OCI-M1 (cell line): ENCODE measurements at regions not wholly inside any gene's neighbourhood (a gene's known extent, or its start where the extent isn't known, plus 50 kb on each side); places are given as distances from the start of the nearest gene placed in this dataset.
A peak's percentile ranks its signal among the peaks of the same experiment; 100 is the strongest.
"Not testable (repeated sequence)": the region's sequence is repeated elsewhere in the genome, so short reads cannot be mapped to it uniquely, and the experiment has no call there.

Experiments used
- DNase-seq: peaks from one replicate; lab custom pipeline; 2025; lab: John Stamatoyannopoulos, UW

GRCh38 chr5:44252545-44252944 is 136.7 kb downstream of the FGF10 start:
- DNase-seq, result no peak

DNA sequence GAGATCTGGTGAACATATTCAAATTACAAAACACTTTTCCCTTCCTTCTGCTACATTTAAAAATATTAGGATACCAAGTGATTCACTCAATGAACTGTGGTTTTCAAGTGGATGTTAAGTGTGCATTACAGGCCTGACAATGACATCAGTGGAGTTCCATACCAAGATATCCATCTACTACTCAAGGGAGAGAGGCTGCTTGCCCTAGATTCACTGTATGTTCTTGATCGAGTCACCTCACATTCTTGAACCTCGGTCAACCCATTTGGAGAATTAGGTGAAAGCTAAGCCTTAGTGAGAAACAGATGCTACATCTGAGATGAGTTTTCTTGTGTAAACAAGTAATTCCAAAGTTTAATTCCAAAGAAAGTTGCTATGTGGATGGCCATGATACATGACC is 142.2 kb downstream of the FGF10 start:
- no peak for DNase-seq

DNA sequence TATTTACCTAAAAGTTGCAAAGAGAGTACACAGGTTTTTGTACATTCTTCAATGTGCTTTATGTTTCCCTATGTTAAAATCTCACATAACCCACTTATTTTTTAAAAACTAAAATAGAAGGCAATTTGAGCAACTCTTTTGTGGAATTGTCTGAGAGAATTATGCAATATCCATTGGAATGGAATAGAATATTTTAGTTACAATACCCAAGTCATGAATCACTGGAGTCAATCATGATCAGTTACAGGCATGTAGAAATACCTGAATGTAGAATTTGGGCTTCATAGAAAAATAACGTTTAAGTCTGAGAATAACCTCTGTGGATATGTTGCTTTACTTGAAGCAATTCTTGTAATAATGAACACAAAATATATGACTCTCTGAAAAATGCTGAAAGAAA is 143.3 kb downstream of the FGF10 start:
- DNase-seq, result no peak

- DNase-seq, result no peak
Observed at GRCh38 chr5:44242791-44243190, 146.4 kb downstream of the FGF10 start.

- DNase-seq, result no peak
Observed at GRCh38 chr5:44236040-44236439, 153.2 kb downstream of the FGF10 start.

DNA sequence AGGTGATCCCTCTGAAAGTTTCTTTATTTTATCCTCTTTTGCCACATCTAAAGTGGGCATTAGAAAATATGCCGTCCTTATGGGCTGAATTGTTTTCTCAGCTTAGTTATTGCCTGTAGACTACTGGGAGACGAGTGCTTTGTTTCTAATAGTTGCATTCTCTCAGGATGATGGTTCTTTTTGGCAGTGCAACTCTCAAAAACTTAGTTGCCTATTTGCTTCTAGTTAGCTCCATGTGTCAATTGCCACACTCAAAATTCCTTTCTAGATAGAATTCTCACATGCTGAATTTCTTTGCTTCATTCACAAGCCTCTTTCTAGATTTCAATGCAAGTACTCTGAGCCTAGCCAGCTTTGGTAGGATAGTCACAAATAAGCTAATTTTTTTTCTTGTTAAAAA is 155.5 kb downstream of the FGF10 start:
- DNase-seq, result no peak

DNA sequence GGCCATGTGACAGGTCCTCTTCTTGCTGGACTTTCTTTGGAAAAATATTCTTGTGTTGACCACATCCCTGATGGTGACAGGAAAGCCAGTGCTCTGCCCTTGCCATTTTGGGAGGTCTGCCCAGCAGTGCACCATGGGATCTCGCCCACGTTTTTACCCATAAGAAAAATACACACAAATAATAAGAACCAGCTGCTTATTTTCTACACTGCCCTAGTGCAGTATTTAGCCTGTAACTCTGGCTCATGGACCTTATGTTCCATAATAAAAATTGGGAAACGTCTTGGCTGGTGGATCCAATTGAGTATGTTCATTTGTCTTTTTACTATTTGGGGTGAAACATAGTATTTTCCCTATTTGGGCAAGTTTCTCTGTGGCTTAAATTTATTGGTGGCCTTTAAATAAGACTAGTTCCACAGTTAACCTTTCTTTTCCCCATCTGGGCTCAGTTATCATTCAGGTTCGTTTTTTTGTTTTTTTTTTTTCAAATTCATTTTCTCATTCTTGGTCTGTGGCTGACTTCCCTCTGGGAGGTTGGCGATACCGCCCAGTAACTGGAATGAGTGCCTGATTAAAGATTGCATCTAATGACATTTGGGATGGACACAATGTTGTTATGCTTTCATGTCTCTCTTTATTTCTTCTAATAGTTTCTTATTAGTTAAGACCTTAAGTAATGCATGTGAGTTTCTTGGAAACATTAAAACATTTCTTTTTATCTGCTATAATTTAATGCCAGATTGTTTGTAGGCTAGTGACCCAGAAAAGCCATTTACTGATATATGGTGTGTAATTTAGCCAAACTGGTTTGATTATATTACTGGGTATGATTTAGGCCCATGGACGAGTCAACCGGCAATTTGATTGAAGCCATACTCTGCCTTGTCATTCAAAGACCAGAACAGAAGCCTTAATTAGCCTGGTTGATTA is 163.7 kb downstream of the FGF10 start:
- no peak for DNase-seq

DNA sequence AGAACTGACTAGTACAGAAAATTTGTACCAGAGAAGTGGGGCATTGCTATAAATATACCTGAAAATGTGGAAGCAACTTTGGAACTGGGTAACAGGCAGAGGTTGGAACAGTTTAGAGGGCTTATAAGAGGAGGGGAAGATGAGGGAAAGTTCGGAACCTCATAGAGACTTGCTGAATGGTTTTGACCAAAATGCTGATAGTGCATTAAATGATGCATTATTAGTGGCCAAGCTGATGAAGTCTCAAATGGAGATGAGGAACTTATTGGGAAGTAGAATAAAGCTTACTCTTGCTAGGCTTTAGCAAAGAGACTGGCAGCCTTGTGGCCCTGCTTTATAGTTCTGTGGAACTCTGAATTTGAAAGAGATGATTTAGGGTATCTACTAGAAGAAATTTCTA is 189.8 kb downstream of the FGF10 start:
- no peak for DNase-seq

DNA sequence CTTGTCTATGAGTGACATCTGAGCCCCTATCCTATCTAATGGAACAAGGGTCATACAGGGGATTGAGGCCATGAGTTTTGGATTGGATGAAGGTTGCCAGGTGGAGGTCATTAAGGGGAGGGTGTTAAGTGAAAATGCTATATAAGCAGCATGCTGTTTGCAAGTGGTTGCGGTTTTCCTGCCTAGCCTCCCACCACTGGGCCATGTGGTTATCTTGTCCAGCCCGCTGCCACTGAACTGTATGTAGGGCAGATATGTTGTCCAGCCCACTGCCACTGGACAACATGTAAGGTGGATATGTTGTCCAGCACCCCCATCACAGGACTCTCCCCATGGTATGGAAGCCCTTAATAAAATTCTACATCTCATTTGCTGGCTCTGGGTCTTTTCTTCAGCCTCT is 200.0 kb downstream of the FGF10 start:
- peak; percentile 50 for DNase-seq

DNA sequence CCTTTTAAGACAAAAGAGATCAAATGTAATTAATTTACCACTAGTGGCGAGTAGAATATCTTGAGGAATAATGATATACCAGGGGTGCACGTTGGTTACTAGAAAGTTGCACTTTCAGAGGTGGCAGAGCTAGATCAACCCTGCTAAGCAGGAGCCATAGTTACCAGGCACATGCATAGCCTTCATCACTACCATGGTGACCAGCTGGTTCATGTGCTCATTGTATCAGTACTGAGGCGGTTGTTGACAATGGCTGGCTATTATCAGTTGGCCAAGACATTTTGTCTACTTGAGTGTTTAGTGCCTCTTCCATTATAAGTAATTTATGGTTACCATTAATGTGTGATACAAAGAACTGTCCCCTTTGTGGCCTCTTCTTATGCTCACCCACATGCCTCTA is 201.2 kb downstream of the FGF10 start:
- no peak for DNase-seq

DNA sequence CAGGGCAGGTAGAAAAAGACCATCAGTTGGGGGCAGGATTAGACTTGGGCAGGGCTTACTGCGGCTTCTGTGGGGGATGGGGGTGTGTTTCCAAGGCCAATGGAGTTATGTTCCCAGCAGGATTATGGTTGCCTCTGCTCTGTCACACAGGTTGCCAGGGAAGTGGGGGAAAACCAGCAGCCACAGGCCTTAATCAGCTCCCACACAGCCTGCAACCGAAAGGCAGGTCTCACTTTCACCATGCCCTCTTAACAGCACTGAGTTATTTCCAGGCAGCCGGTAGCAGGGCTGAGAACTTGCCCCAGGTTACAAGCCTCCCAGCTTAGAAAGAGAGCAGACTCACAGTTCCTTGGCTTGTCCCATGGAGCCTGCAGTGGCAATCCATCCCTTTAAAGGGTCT is 205.5 kb downstream of the FGF10 start:
- DNase-seq, result peak; percentile 59

DNA sequence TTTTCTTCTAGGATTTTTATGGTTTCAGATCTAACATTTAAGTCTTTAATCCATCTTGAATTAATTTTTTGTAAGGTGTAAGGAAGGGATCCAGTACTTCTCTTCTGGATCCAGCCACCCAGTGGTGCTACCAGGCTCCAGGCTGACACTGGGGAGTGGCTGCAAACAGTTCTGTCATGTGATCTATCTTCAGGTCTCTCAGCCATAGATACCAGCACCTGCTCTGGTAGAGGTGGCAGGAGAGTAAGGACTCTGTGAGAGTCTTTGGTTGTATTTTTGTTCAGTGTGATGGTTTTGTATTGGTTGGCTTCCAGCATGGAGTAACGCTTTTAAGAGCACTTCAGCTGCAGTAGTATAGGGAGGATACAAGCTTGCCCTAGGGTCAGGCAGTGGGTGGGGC is 205.9 kb downstream of the FGF10 start:
- DNase-seq, result no peak

- DNase-seq, result peak; percentile 70
Observed at GRCh38 chr5:44178414-44178813, 210.8 kb downstream of the FGF10 start.

DNA sequence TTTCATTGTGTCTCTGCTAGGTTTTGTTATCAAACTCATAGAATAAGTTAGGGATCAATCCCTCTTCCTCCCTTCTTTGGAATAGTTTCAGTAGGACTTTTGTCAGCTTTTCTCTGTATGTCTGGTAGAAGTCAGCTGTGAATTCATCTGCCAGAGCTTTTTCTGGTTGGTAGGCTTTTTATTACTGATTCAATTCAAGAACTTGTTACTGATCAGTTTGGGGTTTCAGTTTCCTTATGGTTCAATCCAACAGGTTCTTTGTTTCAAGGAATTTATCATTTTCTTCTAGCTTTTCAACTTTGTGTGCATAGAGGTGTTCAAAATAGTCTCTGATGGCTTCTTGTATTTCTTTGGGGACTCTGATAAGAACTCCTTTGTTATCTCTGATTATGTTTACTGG is 221.7 kb downstream of the FGF10 start:
- no peak for DNase-seq

DNA sequence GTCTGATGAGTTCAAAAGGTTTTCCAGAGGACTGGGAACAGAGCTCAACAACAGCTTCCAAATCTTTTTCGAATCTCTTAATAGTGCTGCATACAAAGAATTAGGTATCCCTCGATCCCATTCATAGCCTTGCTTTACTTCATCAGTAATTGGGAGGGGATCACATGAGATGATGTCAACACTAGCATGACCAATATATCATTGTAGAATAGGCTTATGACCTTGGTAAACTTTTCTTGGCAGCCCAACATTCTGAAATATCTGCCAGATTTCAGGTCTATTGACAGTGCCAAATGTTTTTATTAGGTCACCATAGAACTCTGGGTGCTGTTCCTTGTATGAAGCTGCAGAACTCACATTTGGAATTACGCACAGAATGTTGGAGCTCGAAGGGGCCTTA is 228.9 kb downstream of the FGF10 start:
- DNase-seq, result no peak

DNA sequence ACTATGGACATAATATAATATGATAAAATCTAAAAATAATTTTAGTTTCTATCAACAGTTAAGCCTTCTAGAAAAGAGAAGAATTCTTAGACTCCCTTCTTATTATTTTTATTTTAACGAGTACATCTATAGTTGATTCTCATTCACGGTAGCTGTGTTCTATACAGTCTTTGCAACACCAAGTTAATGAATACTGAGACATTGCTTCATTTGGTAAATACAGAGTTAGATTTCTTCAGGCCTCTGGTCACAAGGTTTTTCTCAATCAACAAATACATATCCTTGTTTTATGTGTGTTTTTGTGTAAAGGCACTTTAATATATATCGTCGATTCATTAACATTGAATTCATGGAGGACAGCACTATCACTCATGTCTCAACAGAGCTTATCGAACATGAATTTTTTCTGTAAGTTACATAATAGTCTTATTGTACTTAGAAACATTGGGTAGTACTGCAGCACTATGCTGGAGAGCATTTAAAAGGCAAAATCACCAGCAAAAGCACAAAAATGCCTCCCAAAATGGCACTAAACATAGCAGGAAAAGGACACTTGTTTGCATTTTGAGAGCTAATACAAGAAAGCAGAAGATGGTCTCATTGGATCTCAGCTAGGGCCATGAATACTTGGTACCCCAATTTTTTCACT is 239.0 kb downstream of the FGF10 start:
- DNase-seq, result no peak

DNA sequence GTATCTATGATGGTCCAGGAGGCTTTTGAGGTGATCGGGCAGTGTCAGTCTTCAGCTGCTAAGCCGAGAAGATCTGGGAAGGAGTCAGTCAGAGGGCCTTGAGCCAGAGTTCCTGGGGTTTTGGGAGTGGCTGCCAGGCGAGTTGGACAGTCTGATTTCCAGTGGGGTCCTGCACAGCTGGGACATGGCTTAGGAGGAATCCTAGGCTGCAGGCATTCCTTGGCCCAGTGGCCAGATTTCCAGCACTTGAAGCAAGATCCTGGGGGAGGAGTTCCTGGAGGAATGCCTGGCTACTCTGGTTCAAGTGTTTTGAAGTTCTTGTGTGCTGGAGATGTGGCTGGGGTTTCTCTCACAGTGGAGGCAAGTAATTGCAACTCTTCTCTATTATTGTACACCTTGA is 271.3 kb downstream of the FGF10 start:
- not testable (repeated sequence) for DNase-seq

DNA sequence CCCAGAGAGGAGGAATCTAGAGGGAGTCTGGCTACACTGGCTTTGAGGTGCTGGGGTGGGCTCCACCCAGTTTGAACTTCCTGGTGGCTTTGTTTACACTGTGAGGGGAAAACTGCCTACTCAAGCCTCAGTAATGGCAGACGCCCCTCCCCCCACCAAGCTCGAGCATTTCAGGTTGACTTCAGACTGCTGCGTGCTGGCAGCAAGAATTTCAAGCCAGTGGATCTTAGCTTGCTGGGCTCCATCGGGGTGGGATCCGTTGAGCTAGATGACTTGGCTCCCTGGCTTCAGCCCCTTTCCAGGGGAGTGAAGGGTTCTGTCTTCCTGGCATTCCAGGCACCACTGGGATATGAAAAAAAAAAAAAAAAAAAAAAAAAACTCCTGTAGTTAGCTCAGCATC is 281.0 kb downstream of the FGF10 start:
- not testable (repeated sequence) for DNase-seq

DNA sequence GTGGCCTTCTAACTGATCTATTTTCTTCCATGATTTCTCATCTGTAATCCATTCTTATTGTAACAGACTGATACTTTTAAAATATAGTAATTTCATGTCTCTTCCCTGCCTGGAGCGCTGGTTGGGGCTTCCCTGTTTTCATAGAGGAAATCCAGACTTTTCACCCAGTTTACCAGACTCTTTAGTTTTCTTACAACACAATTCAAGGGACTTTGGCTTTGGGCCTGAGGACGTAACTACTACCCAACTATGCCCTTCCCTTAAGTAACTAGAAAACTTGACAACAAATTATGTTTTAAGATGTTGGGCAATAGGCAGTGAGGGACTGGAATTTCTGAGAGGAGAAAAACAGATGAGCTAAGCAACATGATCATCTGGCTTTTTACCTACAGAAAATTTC is 289.6 kb downstream of the FGF10 start:
- DNase-seq, result no peak

DNA sequence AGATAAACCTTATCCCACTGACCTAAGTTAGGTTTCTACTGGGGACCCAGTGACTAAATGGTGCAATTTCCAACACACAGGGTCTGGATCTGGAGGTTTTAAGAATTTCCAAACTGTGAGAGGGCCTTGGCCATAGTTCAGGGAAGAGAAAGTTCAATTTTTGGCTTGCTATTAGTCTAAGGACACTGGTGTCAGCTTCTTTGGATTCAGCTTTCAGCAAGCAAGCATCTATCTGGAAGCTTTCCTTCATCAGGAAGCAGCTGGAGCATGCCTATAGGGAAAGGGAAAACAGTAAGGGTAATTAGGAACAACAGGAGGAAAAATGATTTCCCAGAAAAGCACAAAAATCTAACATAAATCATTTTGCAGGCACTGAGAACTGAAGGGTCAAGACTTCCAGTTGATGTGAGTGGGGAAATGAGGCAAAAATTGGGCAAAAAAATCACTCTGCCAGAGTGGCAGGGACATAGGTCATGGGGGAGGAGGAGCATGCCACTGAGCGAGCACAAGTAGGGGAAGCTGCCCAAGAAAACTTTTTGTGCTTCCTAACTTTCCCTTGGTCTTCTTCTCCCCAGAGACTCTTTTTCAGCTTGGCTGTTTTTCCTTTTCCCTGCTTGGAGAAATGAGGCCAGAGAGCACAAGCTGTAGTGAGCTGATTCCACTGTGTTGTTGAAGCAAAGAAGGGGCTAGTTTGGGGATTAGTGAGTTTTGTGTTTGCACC is 299.6 kb downstream of the FGF10 start:
- DNase-seq, result no peak

DNA sequence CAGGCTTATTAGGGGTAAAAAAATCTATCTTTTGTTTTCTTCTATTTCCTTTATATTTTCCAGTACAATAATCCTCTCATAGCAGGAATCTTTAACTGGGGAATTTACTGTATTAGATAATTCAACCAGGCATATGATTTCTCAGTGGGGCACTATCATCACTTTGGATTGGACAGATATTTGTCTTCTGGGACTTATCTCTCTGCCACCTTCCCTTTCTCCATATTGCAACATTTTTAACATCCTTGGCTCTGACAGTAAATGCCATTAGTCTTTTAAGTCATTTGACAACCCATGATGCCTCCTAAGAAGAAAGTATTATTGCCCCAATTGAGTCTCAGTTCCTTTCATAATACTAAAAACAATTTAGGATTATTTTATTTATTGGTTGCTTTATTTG is 304.1 kb downstream of the FGF10 start:
- DNase-seq, result peak; percentile 49

DNA sequence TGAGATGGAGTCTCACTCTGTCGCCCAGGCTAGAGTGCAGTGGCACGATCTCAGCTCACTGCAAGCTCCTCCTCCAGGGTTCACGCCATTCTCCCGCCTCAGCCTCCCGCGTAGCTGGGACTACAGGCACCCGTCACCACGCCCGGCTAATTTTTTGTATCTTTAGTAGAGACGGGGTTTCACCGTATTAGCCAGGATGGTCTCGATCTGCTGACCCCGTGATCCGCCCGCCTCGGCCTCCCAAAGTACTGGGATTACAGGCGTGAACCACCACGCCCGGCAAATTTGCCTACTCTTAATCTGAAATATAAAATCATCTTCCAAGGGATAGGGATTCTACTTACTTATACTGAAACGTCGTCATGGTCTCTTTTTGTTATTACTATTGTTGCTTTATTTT is 314.7 kb downstream of the FGF10 start:
- DNase-seq, result not testable (repeated sequence)

GRCh38 chr5:44051591-44051990 is 337.6 kb downstream of the FGF10 start:
- DNase-seq, result no peak
